Stimulated activated CD8-positive, alpha-beta memory T cell treated with anti-CD3 and anti-CD28 coated beads, Interleukin-2, amount 100 ng/mL, for 48 hours (primary cell): ENCODE measurements at regions not wholly inside any gene's neighbourhood (a gene's known extent, or its start where the extent isn't known, plus 50 kb on each side); places are given as distances from the start of the nearest gene placed in this dataset.
A peak's percentile ranks its signal among the peaks of the same experiment; 100 is the strongest.

Source experiments
- DNase-seq, 2 donors: peaks; one replicate each; pipeline ENCODE4 v3.0.0-alpha.2; 2020; ENCODE audit warnings: low read depth in 2 of 2

- no peak for DNase-seq
Observed at GRCh38 chr11:112785719-112786118, 175.5 kb upstream of the NCAM1 start.

- no peak for DNase-seq
Observed at GRCh38 chr11:112786196-112786595, 175.0 kb upstream of the NCAM1 start.

- DNase-seq = no peak
Observed at GRCh38 chr11:112786886-112787530, 174.2 kb upstream of the NCAM1 start.

GRCh38 chr11:112789481-112789880, 171.7 kb upstream of the NCAM1 start:
- DNase-seq = no peak

- DNase-seq = no peak
Observed at GRCh38 chr11:112790286-112790685, 170.9 kb upstream of the NCAM1 start.

GRCh38 chr11:112792070-112792469, 169.2 kb upstream of the NCAM1 start:
- no peak for DNase-seq

GRCh38 chr11:112793416-112793815, 167.8 kb upstream of the NCAM1 start:
- no peak for DNase-seq

GRCh38 chr11:112794331-112794846, 166.8 kb upstream of the NCAM1 start:
- DNase-seq = no peak

- DNase-seq = peak; percentile 2 to 9
Observed at GRCh38 chr11:112795142-112795815, 165.9 kb upstream of the NCAM1 start.

- DNase-seq = no peak
Observed at GRCh38 chr11:112795911-112796649, 165.1 kb upstream of the NCAM1 start.

- no peak for DNase-seq
Observed at GRCh38 chr11:112797092-112797491, 164.1 kb upstream of the NCAM1 start.

- DNase-seq = peak in 1 of 2 donors; percentile 2
Observed at GRCh38 chr11:112797648-112798293, 163.4 kb upstream of the NCAM1 start.

- DNase-seq = no peak
Observed at GRCh38 chr11:112801025-112801816, 160.0 kb upstream of the NCAM1 start.

- no peak for DNase-seq
Observed at GRCh38 chr11:112801817-112802088, 159.5 kb upstream of the NCAM1 start.

GRCh38 chr11:112805658-112806057, 155.6 kb upstream of the NCAM1 start:
- DNase-seq = no peak

GRCh38 chr11:112806256-112806655, 155.0 kb upstream of the NCAM1 start:
- DNase-seq = no peak

- no peak for DNase-seq
Observed at GRCh38 chr11:112806876-112807275, 154.3 kb upstream of the NCAM1 start.

- no peak for DNase-seq
Observed at GRCh38 chr11:112809429-112809828, 151.8 kb upstream of the NCAM1 start.

GRCh38 chr11:112810951-112811350, 150.3 kb upstream of the NCAM1 start:
- no peak for DNase-seq

GRCh38 chr11:112811783-112812182, 149.4 kb upstream of the NCAM1 start:
- DNase-seq = no peak

GRCh38 chr11:112812729-112813128, 148.5 kb upstream of the NCAM1 start:
- DNase-seq = no peak

GRCh38 chr11:112814168-112814567, 147.1 kb upstream of the NCAM1 start:
- no peak for DNase-seq
